Endothelial cell of umbilical vein (primary cell): ENCODE measurements at regions not wholly inside any gene's neighbourhood (a gene's known extent, or its start where the extent isn't known, plus 50 kb on each side); places are given as distances from the start of the nearest gene placed in this dataset.

ENCODE experiments used
- CTCF ChIP-seq, 2 donors: IDR thresholded peaks; 1 replicate in 1 of 2; 2 replicates in 1 of 2; pipeline ENCODE4 v1.5.1; 2011; ENCODE audit warnings: low read length in 2 of 2, mild to moderate bottlenecking in 2 of 2, moderate library complexity in 2 of 2, control low read depth in 1 of 2, inconsistent platforms in 1 of 2, low read depth in 1 of 2; ENCODE audit not compliant: insufficient read depth in 1 of 2; ENCODE audit errors: extremely low read depth in 1 of 2
- EZH2 ChIP-seq: IDR thresholded peaks from 2 replicates; pipeline ENCODE4 v1.6.1; 2012; ENCODE audit warnings: borderline replicate concordance, low read depth, mild to moderate bottlenecking, moderate library complexity, low read length, inconsistent platforms; ENCODE audit not compliant: severe bottlenecking
- GATA2 ChIP-seq: IDR thresholded peaks from 2 replicates; pipeline ENCODE4 v1.7.0; 2011; ENCODE audit warnings: low read depth, mild to moderate bottlenecking, moderate library complexity, mixed read lengths, low read length; ENCODE audit not compliant: insufficient read length, insufficient read depth
- MYC ChIP-seq: IDR thresholded peaks from one replicate; pipeline ENCODE4 v1.6.1; 2011; ENCODE audit warnings: mild to moderate bottlenecking, low read depth, low read length
- POLR2A ChIP-seq: IDR thresholded peaks from 2 replicates; pipeline ENCODE4 v1.6.1; 2012; ENCODE audit warnings: low read depth, mild to moderate bottlenecking, control low read depth, low read length
- POLR2AphosphoS5 ChIP-seq: IDR thresholded peaks from 2 replicates; pipeline ENCODE4 v1.6.1; 2012; ENCODE audit warnings: low read depth, mild to moderate bottlenecking, control low read depth, low read length, moderate library complexity; ENCODE audit not compliant: insufficient read depth
- TF ChIP-seq, protein P1 (sequence below): IDR thresholded peaks from 2 replicates; pipeline ENCODE4 v1.6.1; 2011; ENCODE audit not compliant: insufficient read depth, insufficient read length

GRCh38 chr6:121776054-121776453, 340.6 kb downstream of the GJA1 start:
- TF ChIP-seq CTCF (IDR thresholded peaks at IDR 0.05; ENCODE audit: extremely low read depth in 1 of 2, insufficient read depth in 1 of 2, low read depth in 1 of 2, low read length in 2 of 2) = no peak
- no peak for TF ChIP-seq POLR2AphosphoS5
- no peak for TF ChIP-seq GATA2
- TF ChIP-seq, protein P1, sequence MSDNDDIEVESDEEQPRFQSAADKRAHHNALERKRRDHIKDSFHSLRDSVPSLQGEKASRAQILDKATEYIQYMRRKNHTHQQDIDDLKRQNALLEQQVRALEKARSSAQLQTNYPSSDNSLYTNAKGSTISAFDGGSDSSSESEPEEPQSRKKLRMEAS = no peak
- TF ChIP-seq MYC = no peak
- TF ChIP-seq EZH2 = no peak
- TF ChIP-seq POLR2A = no peak
